K562 (cell line): ENCODE measurements at regions not wholly inside any gene's neighbourhood (a gene's known extent, or its start where the extent isn't known, plus 50 kb on each side); places are given as distances from the start of the nearest gene placed in this dataset.

Experiments
- ATAC-seq: fragments of 200-7000 bp; cut with Tn5 transposase; 3 replicates; pipeline ENCODE4 v1.9.1; 2020; ENCODE audit warnings: moderate library complexity
- BruUV-seq: library from RNA; stranded (reverse); fragments of 400-500 nt; replicated peaks from 2 replicates; lab custom pipeline; 2021; lab: Mats Ljungman, UMichigan
- CTCF ChIA-PET: fragments of 300-600 bp; formaldehyde crosslinking; extraction: SDS; loops from one replicate; lab custom pipeline; 2021; ENCODE audit warnings: low intra/inter-chr PET ratio; lab: Yijun Ruan, JAX
- POLR2A ChIA-PET: fragments of 300-600, 350-650 bp; sonication (Branson Sonifier 250); formaldehyde crosslinking; extraction: SDS; loops from one replicate; lab custom pipeline; 2021; ENCODE audit warnings: antibody characterized with exemption, inconsistent platforms; lab: Yijun Ruan, JAX
- DNase-seq, 4 experiments: peaks; one replicate each; pipeline versions ENCODE4 v3.0.0 to v3.0.0-alpha.2; 2011 to 2018; ENCODE audit warnings: low spot score in 3 of 4, mixed read lengths in 3 of 4; ENCODE audit errors: extremely low read depth in 1 of 4
- FAIRE-seq: peaks from 2 replicates; lab custom pipeline; 2011; peaks lifted over from hg19 to GRCh38; lab: Jason Lieb, UNC
- H2AFZ ChIP-seq: 2 replicates; pipeline ENCODE4 v1.6.0; 2011; ENCODE audit warnings: low read depth, low read length, control low read depth, inconsistent platforms
- H3K27ac ChIP-seq: fragments of 200-600 bp; 3 replicates; pipeline ENCODE4 v1.8.0; 2011; ENCODE audit warnings: low read depth, mild to moderate bottlenecking, control low read depth, inconsistent platforms, low read length, moderate library complexity, mixed read lengths; ENCODE audit errors: extremely low read depth
- H3K27me3 ChIP-seq, 2 experiments: fragments of 300-600 bp in 1 of 2; 2 replicates in 1 of 2; 3 replicates in 1 of 2; pipeline versions ENCODE4 v1.6.0 to v1.8.0; 2011; ENCODE audit warnings: inconsistent platforms in 2 of 2, low read length in 2 of 2, mild to moderate bottlenecking in 1 of 2, mixed read lengths in 1 of 2, moderate library complexity in 1 of 2; ENCODE audit not compliant: control insufficient read depth in 2 of 2, insufficient read depth in 2 of 2
- H3K36me3 ChIP-seq: fragments of 300-600 bp; 3 replicates; pipeline ENCODE4 v1.8.0; 2011; ENCODE audit warnings: mild to moderate bottlenecking, low read length, inconsistent platforms; ENCODE audit not compliant: control insufficient read depth, insufficient read depth
- H3K4me1 ChIP-seq, 2 experiments: fragments of 200-600 bp in 1 of 2; replicated peaks in 1 of 2; 2 replicates in 1 of 2; 3 replicates in 1 of 2; pipeline versions ENCODE4 v1.5.1 to v1.8.0; 2011; ENCODE audit warnings: inconsistent platforms in 2 of 2, low read length in 2 of 2, mild to moderate bottlenecking in 1 of 2, mixed read lengths in 1 of 2, moderate library complexity in 1 of 2; ENCODE audit not compliant: control insufficient read depth in 2 of 2, insufficient read depth in 2 of 2
- H3K4me2 ChIP-seq: 2 replicates; pipeline ENCODE4 v1.6.1; 2011; ENCODE audit warnings: low read length, control low read depth, inconsistent platforms, mixed read lengths; ENCODE audit not compliant: insufficient read depth
- H3K4me3 ChIP-seq: fragments of 200-600 bp; sonication (generic), shearing (Covaris generic); 2 replicates; pipeline ENCODE4 v1.5.1; 2016; ENCODE audit warnings: control low read depth, inconsistent platforms
- H3K79me2 ChIP-seq: fragments of 200-600 bp; 3 replicates; pipeline ENCODE4 v1.8.0; 2011; ENCODE audit warnings: low read length, inconsistent platforms; ENCODE audit not compliant: control insufficient read depth, insufficient read depth
- H3K9ac ChIP-seq, 2 experiments: 2 replicates each; pipeline versions ENCODE4 v1.6.0 to v1.6.1; 2011; ENCODE audit warnings: low read depth in 2 of 2, low read length in 2 of 2, control low read depth in 1 of 2, inconsistent platforms in 1 of 2, mild to moderate bottlenecking in 1 of 2, mixed read lengths in 1 of 2; ENCODE audit not compliant: insufficient read depth in 1 of 2
- H3K9me1 ChIP-seq: one replicate; pipeline ENCODE4 v1.6.0; 2011; ENCODE audit warnings: inconsistent platforms, mild to moderate bottlenecking, low read length, moderate library complexity; ENCODE audit not compliant: control insufficient read depth, insufficient read depth
- H3K9me3 ChIP-seq: replicated peaks from 2 replicates; pipeline ENCODE4 v1.5.1; 2011; ENCODE audit warnings: low read depth, low read length, inconsistent platforms; ENCODE audit not compliant: control insufficient read depth, insufficient read depth
- H4K20me1 ChIP-seq: replicated peaks from 2 replicates; pipeline ENCODE4 v1.6.1; 2011; ENCODE audit warnings: low read length, inconsistent platforms, mixed read lengths; ENCODE audit not compliant: control insufficient read depth, insufficient read depth
- BCOR ChIP-seq: fragments of 450-650 bp; IDR thresholded peaks from 2 replicates; pipeline ENCODE4 v1.6.1; 2016
- EWSR1 ChIP-seq: fragments of 450-650 bp; IDR thresholded peaks from 2 replicates; pipeline ENCODE4 v1.6.1; 2018; ENCODE audit warnings: borderline replicate concordance, mild to moderate bottlenecking, low read depth, moderate library complexity; ENCODE audit not compliant: partially characterized antibody
- FUS ChIP-seq: fragments of 200-400 bp; formaldehyde crosslinking; optimal IDR thresholded peaks from 2 replicates; pipeline ENCODE3; 2017; ENCODE audit warnings: low read depth, low read length
- HMGXB4 ChIP-seq: sonication (generic); formaldehyde crosslinking; IDR thresholded peaks from 2 replicates; pipeline ENCODE4 v1.8.1; 2023; ENCODE audit warnings: mild to moderate bottlenecking, missing genetic modification reagents
- MEIS2 ChIP-seq: fragments of 450-650 bp; IDR thresholded peaks from 2 replicates; pipeline ENCODE4 v1.6.1; 2014; ENCODE audit warnings: mild to moderate bottlenecking; ENCODE audit not compliant: partially characterized antibody
- NR2C1 ChIP-seq, 2 experiments: fragments of 450-650 bp; IDR thresholded peaks; 2 replicates each; pipeline ENCODE4 v1.6.1; 2017; ENCODE audit warnings: mild to moderate bottlenecking in 2 of 2, antibody characterized with exemption in 1 of 2, inconsistent platforms in 1 of 2, missing compliant biosample characterization in 1 of 2, missing genetic modification characterization in 1 of 2
- PBX2 ChIP-seq, 2 experiments: IDR thresholded peaks in 1 of 2; conservative IDR thresholded peaks in 1 of 2; 2 replicates each; pipeline ENCODE4 v1.6.1; 2016; ENCODE audit warnings: low read depth in 2 of 2, mild to moderate bottlenecking in 1 of 2, missing compliant biosample characterization in 1 of 2, missing genetic modification characterization in 1 of 2, moderate library complexity in 1 of 2
- PHF8 ChIP-seq: fragments of 200-600 bp; sonication (generic); IDR thresholded peaks from 2 replicates; pipeline ENCODE4 v1.6.1; 2012; ENCODE audit warnings: mixed run types, mild to moderate bottlenecking, inconsistent platforms, low read length, moderate library complexity, borderline replicate concordance
- PHTF2 ChIP-seq: fragments of 250-450 bp; sonication (Bioruptor Pico); IDR thresholded peaks from 2 replicates; pipeline ENCODE4 v1.5.0; 2021; ENCODE audit warnings: mild to moderate bottlenecking
- ZBTB1 ChIP-seq: sonication (generic); formaldehyde crosslinking; IDR thresholded peaks from 2 replicates; pipeline ENCODE4 v1.8.1; 2023; ENCODE audit warnings: missing genetic modification reagents, low read depth, mild to moderate bottlenecking, borderline replicate concordance
- ZNF239 ChIP-seq: fragments of 250-450 bp; sonication (Bioruptor Pico); IDR thresholded peaks from 2 replicates; pipeline ENCODE4 v1.4.0; 2020; ENCODE audit warnings: mild to moderate bottlenecking
- ZNF507 ChIP-seq: conservative IDR thresholded peaks from 2 replicates; pipeline ENCODE4 v1.6.1; 2017; ENCODE audit warnings: missing genetic modification characterization, missing compliant biosample characterization
- WGBS: fragments of 100-300 bp; shearing (Covaris generic); methylation state at CpG from one replicate; pipeline ENCODE4 v1.1.6; 2016; ENCODE audit warnings: low coverage, mixed read lengths; ENCODE audit not compliant: insufficient coverage; ENCODE audit errors: missing lambda C conversion rate; 5-methylcytosine and 5-hydroxymethylcytosine counted together
- in situ Hi-C: fragments of 300-500 bp; cut with MboI; formaldehyde crosslinking; loops from 4 replicates; pipeline ENCODE4 v1.15.0; 2018; ENCODE audit warnings: inconsistent platforms, mixed read lengths
- intact Hi-C: fragments of 100-400 bp; cut with micrococcal nuclease; formaldehyde crosslinking; loops from 2 replicates; pipeline ENCODE4 v1.14.2; 2022

DNA sequence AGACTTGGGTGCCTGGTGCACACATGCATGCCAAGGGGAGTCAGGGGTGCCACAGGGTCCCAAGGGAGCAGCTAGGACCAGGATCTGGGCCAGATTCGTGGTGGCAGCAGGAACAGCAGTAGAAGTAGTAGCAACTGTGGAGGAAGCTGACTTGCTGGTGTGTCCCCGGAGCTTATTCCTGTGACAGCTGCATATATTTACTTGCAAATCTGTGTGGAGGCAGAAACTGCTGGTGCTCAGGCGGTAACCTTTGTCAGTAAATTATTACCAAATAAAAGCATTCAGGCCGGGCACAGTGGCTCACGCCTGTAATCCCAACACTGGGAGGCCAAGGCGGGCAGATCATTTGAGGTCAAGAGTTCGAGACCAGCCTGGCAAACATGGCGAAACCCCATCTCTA, 67.4 kb upstream of the RAB18 start (continued):
- TF ChIP-seq HMGXB4 (CRISPR knock-in tag) (no peak), BCOR (no peak), FUS (no peak), NR2C1 (IDR thresholded peaks at IDR 0.05) (no peak), NR2C1 (tag; IDR thresholded peaks at IDR 0.05) (no peak), PHF8 (no peak)

GRCh38 chr10:27433976-27434375, 70.1 kb upstream of the RAB18 start:
- TF ChIP-seq PBX2 (CRISPR knock-in tag; IDR thresholded peaks at IDR 0.05; ENCODE audit: low read depth) (no peak), PBX2 (tag; conservative IDR thresholded peaks at IDR 0.05; ENCODE audit: low read depth) (no peak), ZBTB1 (CRISPR knock-in tag) (no peak), EWSR1 (no peak), MEIS2 (peak; percentile 14), PHTF2 (no peak), ZNF507 (tag) (no peak), ZNF239 (no peak)
- Histone ChIP-seq H3K9me3 (no peaks in the 10 kb centered on the region), H3K9me1 (no peaks in the 10 kb centered on the region), H3K9ac (no peak overlapping the region), H3K79me2 (no peaks in the 10 kb centered on the region), H4K20me1 (no peaks in the 10 kb centered on the region), H3K27ac (no peak overlapping the region), H3K4me3 (no peak overlapping the region), H2AFZ (no peak overlapping the region), H3K4me1 (no peaks in the 10 kb centered on the region), H3K36me3 (no peaks in the 10 kb centered on the region), H3K4me2 (no peak overlapping the region), H3K27me3 (no peaks in the 10 kb centered on the region; a peak in 1 of 5 replicates)
- in situ Hi-C loops, result no loop called here
- 0% methylated on average over 2 of the region's 2 CpGs for WGBS
- DNase-seq, result no peak
- ChIA-PET CTCF (no interaction called here), POLR2A (no interaction called here)
- FAIRE-seq, result no peak
- intact Hi-C loops, result no loop called here
- no peak for ATAC-seq
- BruUV-seq, result no TSS peak
